ENCODE measurements at regions not wholly inside any gene's neighbourhood (a gene's known extent, or its start where the extent isn't known, plus 50 kb on each side); places are given as distances from the start of the nearest gene placed in this dataset.
"Not testable (repeated sequence)": the region's sequence is repeated elsewhere in the genome, so short reads cannot be mapped to it uniquely, and the experiment has no call there.

DNA sequence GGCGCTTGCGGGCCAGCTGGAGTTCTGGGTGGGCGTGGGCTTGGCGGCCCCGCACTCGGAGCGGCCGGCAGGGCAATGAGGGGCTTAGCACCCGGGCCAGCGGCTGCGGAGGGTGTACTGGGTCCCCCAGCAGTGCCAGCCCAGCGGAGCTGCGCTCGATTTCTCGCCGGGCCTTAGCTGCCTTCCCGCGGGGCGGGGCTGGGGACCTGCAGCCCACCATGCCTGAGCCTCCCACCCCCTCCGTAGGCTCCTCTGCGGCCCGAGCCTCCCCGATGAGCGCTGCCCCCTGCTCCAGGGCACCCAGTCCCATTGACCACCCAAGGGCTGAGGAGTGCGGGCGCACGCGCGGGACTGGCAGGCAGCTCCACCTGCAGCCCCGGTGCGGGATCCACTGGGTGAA is 827.6 kb downstream of the PLOD2 start:
- H3K27me3 Mint-ChIP-seq (ENCODE audit: low read depth); H3K4me3 Mint-ChIP-seq; H3K36me3 Mint-ChIP-seq (ENCODE audit: low read depth); H3K4me1 Mint-ChIP-seq (ENCODE audit: low read depth); H3K27ac Mint-ChIP-seq; H3K9me3 Mint-ChIP-seq: not testable (repeated sequence)

DNA sequence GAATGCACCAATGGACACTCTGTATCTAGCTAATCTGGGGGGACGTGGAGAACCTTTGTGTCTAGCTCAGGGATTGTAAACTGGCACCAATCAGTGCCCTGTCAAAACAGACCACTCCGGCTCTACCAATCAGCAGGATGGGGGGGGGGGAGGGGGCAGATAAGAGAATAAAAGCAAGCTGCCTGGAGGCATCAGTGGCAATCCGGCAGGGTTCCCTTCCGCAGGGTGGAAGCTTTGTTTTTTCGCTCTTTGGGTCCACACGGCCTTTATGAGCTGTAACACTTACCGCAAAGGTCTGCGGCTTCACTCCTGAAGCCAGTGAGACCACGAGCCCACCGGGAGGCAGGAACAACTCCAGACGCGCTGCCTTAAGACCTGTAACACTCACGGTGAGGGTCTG is 827.1 kb downstream of the PLOD2 start:
- no peak overlapping the region for H3K4me3 Mint-ChIP-seq
- no peaks in the 10 kb centered on the region for H3K4me1 Mint-ChIP-seq (ENCODE audit: low read depth)
- no peaks in the 10 kb centered on the region for H3K36me3 Mint-ChIP-seq (ENCODE audit: low read depth)
- H3K27me3 Mint-ChIP-seq (ENCODE audit: low read depth), result no peaks in the 10 kb centered on the region
- no peak overlapping the region for H3K27ac Mint-ChIP-seq
- no peaks in the 10 kb centered on the region for H3K9me3 Mint-ChIP-seq

DNA sequence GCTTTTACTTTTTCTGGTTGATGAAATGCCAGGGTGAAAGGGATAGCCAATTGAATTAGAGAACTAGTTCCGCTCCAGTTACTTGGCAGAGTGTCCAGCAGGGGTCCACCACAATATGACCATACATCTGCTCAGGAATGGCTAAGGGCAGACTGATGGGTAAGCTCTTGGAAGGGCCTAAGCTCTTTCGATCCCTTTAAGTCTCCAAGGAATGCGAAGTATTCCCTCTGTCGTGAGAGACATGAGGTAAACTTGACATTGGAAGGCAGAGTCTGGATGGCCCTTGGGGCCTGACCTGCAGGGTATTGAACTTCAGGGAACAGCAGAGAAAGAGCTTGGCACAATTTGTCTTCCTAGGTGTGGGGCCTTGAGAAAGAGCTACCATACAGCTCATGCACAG is 805.8 kb downstream of the PLOD2 start:
- Mint-ChIP-seq H3K4me3 (no peak overlapping the region), H3K9me3 (peaks cover 32% of the 10 kb centered on the region), H3K4me1 (ENCODE audit: low read depth) (no peaks in the 10 kb centered on the region), H3K27me3 (ENCODE audit: low read depth) (no peaks in the 10 kb centered on the region), H3K27ac (no peak overlapping the region), H3K36me3 (ENCODE audit: low read depth) (no peaks in the 10 kb centered on the region)

DNA sequence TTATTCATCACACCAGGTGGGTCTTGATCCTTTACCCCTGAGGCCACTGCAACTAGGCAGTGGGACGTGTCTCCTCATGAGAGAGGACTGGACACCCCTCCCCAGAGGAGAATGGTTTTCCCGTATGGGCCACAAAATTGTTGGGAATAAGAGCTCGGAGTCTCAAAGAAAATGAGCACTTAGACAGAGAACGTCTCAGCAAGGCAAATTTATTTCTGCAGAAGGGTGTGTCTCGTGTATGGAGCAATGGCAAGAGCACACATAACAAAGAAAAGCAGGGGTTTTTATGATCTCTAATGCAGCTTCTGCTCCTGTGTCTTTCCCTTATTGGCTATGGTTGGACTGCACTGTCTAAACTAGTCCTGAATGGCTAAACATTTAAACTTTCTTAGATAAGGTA is 803.5 kb downstream of the PLOD2 start:
- Mint-ChIP-seq H3K27me3 (ENCODE audit: low read depth) (no peaks in the 10 kb centered on the region), H3K4me3 (no peak overlapping the region), H3K9me3 (peaks cover 32% of the 10 kb centered on the region), H3K27ac (no peak overlapping the region), H3K4me1 (ENCODE audit: low read depth) (no peaks in the 10 kb centered on the region), H3K36me3 (ENCODE audit: low read depth) (no peaks in the 10 kb centered on the region)

DNA sequence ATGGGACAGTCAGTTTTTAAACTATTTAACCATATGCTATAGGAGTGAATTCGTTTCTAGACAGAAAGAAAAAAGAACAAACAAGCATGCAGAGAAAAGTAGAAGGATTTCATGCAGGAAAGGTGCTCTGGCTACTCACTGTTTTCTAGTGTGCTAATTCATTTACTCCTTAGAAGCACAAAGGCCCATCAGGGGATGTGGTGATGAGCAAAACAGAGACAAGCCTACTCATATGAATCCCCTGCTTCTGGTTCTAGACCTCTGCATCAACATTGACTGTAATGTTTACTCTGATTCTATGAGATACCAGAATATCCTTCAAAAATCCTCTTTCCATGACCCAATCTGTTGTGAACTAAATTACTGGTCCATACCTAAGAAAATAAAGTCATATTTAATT is 801.9 kb downstream of the PLOD2 start:
- Mint-ChIP-seq H3K4me3 (no peak overlapping the region), H3K27me3 (ENCODE audit: low read depth) (no peaks in the 10 kb centered on the region), H3K9me3 (peaks cover 30% of the 10 kb centered on the region), H3K27ac (no peak overlapping the region), H3K36me3 (ENCODE audit: low read depth) (no peaks in the 10 kb centered on the region), H3K4me1 (ENCODE audit: low read depth) (no peaks in the 10 kb centered on the region)

DNA sequence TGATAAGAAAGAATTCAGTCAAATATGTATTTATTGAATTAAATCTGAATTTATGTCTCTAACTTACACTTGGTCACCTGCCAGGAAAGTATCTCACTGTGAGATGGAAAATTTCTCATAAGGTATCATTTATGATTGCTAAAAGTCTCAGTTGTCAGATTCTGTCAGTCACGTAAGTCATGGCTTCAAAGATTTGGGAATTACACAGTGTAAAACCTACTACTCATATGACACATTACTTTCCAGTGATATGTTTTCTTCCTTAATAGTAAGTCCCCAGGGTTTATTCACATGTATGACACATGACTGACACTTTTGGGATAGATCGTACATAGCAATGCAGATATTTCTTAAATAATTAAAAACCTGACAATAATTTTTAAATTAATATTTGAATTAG is 792.2 kb downstream of the PLOD2 start:
- Mint-ChIP-seq H3K27me3 (ENCODE audit: low read depth) (no peaks in the 10 kb centered on the region), H3K36me3 (ENCODE audit: low read depth) (no peaks in the 10 kb centered on the region), H3K4me1 (ENCODE audit: low read depth) (no peaks in the 10 kb centered on the region), H3K27ac (no peak overlapping the region), H3K9me3 (no peaks in the 10 kb centered on the region), H3K4me3 (no peak overlapping the region)

DNA sequence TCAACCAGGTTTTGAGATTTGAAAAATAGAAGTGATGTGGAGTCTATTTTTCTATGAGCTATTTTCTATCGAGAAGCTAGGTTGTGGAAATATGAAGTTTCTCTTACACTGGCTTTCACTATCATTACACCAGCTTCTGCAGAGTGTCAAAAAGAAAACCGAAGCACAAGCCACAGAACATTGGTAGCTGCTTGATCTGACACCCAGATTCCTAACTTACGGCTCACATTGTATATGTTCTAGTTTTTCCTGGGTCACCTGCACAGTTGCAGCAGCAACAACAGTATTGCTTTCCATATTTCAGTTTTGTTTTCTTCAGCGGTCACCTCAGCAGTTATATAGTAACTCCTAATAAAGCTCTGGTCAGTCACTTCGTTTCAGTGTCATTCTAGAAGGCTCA is 790.1 kb downstream of the PLOD2 start:
- H3K4me3 Mint-ChIP-seq, result no peak overlapping the region

DNA sequence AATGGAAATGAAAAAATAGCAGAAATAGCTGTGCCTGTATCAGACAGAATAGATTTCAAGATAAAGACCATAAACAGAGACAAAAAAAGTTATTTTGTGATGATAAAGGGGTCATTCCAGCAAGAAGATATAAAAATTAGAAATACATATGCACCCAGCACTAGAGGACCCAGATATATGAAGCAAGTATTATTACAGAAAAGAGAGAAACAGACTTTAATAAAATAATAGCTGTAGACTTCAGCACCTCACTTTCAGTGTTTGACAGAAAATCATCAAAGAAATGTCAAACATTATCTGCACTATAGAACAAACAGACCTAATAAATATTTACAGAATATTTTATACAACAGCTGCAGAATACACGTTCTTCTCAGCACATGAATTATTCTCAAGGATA is 783.7 kb downstream of the PLOD2 start:
- no peak overlapping the region for H3K27ac Mint-ChIP-seq
- no peaks in the 10 kb centered on the region for H3K36me3 Mint-ChIP-seq (ENCODE audit: low read depth)
- H3K4me1 Mint-ChIP-seq (ENCODE audit: low read depth), result no peaks in the 10 kb centered on the region
- no peaks in the 10 kb centered on the region for H3K9me3 Mint-ChIP-seq
- H3K27me3 Mint-ChIP-seq (ENCODE audit: low read depth), result no peaks in the 10 kb centered on the region
- no peak overlapping the region for H3K4me3 Mint-ChIP-seq

More for the DNA sequence above, 790.1 kb downstream of the PLOD2 start:
- no peaks in the 10 kb centered on the region for H3K4me1 Mint-ChIP-seq (ENCODE audit: low read depth)
- H3K27ac Mint-ChIP-seq, result no peak overlapping the region
- H3K36me3 Mint-ChIP-seq (ENCODE audit: low read depth), result no peaks in the 10 kb centered on the region
- H3K9me3 Mint-ChIP-seq, result no peaks in the 10 kb centered on the region
- H3K27me3 Mint-ChIP-seq (ENCODE audit: low read depth), result no peaks in the 10 kb centered on the region

DNA sequence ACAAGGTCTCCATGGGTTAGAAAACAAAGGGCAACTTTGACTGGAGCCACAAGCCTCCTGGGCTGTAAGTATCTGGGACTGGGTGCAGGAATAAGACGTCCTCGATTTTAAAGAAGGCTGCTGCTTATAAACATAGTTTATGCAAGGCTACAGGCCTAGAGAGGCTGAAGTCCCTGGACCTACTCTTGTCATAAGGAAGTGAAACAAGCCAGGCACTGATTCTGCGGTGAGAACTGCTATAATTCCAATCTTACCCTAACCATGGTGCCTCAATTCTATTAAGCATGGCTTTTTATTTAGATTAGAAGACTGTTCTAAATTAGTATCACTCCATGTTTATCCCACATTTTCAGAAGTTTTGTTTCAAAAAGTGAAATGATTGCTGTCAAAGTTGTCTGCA is 777.6 kb downstream of the PLOD2 start:
- Mint-ChIP-seq H3K36me3 (ENCODE audit: low read depth) (no peaks in the 10 kb centered on the region), H3K9me3 (no peaks in the 10 kb centered on the region), H3K27me3 (ENCODE audit: low read depth) (no peaks in the 10 kb centered on the region), H3K27ac (no peak overlapping the region), H3K4me1 (ENCODE audit: low read depth) (no peaks in the 10 kb centered on the region), H3K4me3 (no peak overlapping the region)

DNA sequence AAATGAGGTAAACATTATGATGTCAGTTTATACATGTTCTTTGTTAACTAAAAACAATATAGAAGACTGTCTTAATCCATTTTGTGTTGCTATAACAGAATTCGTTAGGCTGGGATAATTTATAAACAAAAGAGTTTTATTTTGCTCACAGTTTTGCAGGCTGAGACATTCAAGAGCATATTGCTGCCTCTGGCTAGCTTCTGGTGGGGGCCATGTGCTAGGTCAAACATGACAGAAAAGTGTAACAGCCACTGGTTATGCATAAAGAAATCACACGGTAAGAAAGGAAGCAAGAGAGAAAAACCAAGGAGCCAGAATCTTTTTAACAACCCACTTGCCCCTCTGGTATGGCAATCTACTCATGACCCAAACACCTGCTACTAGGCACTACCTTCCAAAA is 776.7 kb downstream of the PLOD2 start:
- Mint-ChIP-seq H3K27me3 (ENCODE audit: low read depth) (no peaks in the 10 kb centered on the region), H3K4me1 (ENCODE audit: low read depth) (no peaks in the 10 kb centered on the region), H3K27ac (no peak overlapping the region)

DNA sequence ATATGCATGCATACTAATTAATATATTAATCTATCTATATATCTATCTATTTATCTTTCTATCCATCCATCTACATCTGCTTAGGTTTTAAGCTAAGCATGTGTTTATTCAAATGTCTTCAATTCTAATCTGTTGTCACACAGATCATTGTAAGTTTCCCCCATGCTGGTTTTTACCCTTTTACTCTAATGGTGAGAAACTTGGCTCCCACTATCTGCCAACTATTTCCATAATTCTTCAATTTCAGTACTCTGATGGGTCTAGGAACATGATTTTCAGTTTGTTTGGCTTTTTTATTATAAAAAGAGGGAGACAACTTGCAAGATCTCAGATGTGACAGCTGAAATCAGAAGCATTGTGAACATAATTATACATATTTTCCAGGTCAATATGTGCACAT is 773.8 kb downstream of the PLOD2 start:
- Mint-ChIP-seq H3K36me3 (ENCODE audit: low read depth) (no peaks in the 10 kb centered on the region), H3K4me1 (ENCODE audit: low read depth) (no peaks in the 10 kb centered on the region), H3K27me3 (ENCODE audit: low read depth) (no peaks in the 10 kb centered on the region), H3K27ac (no peak overlapping the region), H3K4me3 (no peak overlapping the region), H3K9me3 (peaks cover 7% of the 10 kb centered on the region)

More for the DNA sequence above, 776.7 kb downstream of the PLOD2 start:
- no peak overlapping the region for H3K4me3 Mint-ChIP-seq
- H3K9me3 Mint-ChIP-seq, result peaks cover 5% of the 10 kb centered on the region
- no peaks in the 10 kb centered on the region for H3K36me3 Mint-ChIP-seq (ENCODE audit: low read depth)

DNA sequence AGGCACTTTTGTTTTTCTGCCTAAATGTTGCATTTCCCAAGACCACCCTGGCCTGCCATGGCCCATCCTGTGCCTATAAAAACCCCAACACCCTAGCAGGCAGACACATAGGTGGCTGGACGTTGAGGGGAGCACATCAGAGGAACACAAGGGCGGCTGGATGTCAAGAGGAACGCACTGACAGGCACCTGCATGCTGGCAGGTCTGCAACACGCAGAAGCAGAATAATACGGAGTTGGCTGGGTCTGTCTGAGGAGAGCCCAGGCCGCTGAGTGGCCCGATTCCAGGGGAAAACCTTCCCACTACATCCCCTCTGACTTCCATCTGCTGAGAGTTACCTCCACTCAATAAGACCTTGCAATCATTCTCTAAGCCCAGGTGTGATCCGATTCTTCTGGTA is 765.6 kb downstream of the PLOD2 start:
- Mint-ChIP-seq H3K4me1 (ENCODE audit: low read depth) (no peaks in the 10 kb centered on the region), H3K9me3 (no peaks in the 10 kb centered on the region), H3K27ac (no peak overlapping the region), H3K4me3 (no peak overlapping the region), H3K36me3 (ENCODE audit: low read depth) (no peaks in the 10 kb centered on the region), H3K27me3 (ENCODE audit: low read depth) (no peaks in the 10 kb centered on the region)

DNA sequence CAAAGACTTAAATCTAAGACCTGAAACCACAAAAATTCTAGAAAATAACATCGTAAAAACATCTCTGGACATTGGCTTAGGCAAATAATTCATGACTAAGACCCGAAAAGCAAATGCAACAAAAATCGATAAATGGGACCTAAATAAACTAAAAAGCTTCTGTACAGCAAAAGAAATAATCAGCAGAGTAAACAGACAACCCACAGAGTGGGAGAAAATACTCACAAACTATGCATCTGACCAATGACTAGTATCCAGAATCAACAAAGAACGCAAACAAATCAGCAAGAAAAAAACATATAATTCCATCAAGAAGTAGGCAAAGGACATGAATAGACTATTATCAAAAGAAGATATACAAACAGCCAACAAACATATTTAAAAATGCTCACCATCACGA is 749.4 kb downstream of the PLOD2 start:
- Mint-ChIP-seq H3K4me1 (ENCODE audit: low read depth) (no peaks in the 10 kb centered on the region), H3K27ac (no peak overlapping the region), H3K27me3 (ENCODE audit: low read depth) (no peaks in the 10 kb centered on the region), H3K9me3 (no peaks in the 10 kb centered on the region), H3K4me3 (no peak overlapping the region), H3K36me3 (ENCODE audit: low read depth) (no peaks in the 10 kb centered on the region)

DNA sequence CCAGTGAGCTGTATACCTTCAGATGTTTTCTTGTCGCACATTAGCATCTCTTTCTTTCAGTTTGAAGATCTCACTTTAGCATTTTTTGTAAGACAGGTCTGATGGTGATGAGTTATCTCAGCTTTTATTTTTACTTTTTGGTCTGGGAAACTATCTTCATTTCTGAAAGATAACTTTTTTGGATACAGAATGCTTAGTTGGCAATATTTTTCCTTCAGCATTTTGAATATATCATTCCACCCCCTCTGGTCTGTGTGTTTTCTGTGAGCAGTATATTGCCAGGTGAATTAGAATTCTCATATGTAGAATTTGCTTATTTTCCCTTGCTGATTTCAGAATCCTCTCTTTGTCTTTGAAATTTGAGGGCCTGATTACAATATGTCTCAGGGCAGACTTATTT is 743.3 kb downstream of the PLOD2 start:
- Mint-ChIP-seq H3K4me1 (ENCODE audit: low read depth) (no peaks in the 10 kb centered on the region), H3K4me3 (no peak overlapping the region), H3K27me3 (ENCODE audit: low read depth) (no peaks in the 10 kb centered on the region), H3K9me3 (no peaks in the 10 kb centered on the region), H3K27ac (no peak overlapping the region), H3K36me3 (ENCODE audit: low read depth) (no peaks in the 10 kb centered on the region)

DNA sequence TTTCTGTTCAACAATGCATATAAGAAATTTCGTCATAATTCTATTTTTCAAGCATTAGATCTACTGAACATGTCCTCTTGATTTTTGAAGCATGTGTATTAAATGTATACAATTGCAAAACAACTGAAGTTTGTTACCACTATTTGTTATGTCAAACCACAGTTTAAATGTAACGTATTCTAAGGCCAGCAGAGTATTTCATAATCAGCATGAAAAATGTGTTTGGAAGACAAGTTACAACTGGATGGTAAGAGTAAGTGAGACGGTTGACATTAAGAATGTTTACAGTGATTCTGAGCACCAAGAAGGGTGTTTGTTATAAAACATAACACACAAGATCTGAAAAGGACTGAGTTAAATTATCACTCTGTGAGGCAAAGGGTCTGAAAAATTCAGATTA is 738.4 kb downstream of the PLOD2 start:
- H3K27ac Mint-ChIP-seq, result no peak overlapping the region
- no peaks in the 10 kb centered on the region for H3K27me3 Mint-ChIP-seq (ENCODE audit: low read depth)
- no peaks in the 10 kb centered on the region for H3K4me1 Mint-ChIP-seq (ENCODE audit: low read depth)
- no peaks in the 10 kb centered on the region for H3K36me3 Mint-ChIP-seq (ENCODE audit: low read depth)
- H3K4me3 Mint-ChIP-seq, result no peak overlapping the region
- H3K9me3 Mint-ChIP-seq, result no peaks in the 10 kb centered on the region

DNA sequence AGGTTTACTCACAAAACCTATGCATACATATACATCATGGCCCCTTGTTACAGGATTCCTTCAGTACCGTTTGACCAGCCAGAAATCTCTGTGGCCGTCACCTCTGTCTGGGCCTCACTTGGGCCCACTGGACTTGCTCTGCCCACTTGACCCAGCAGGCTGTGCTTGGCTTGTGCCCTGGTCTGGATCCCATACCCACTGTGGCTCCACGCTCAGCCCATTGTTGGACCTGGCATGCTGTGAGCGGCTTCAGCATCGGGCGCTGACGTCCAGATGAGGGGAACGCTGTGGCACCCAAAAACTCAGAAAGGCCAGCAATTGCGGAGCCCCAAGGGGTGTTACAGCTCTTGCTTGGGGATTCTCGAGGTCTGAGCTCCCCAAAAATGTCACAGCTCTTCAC is 733.6 kb downstream of the PLOD2 start:
- Mint-ChIP-seq H3K9me3 (no peaks in the 10 kb centered on the region), H3K27me3 (ENCODE audit: low read depth) (no peaks in the 10 kb centered on the region), H3K27ac (no peak overlapping the region), H3K4me3 (no peak overlapping the region), H3K36me3 (ENCODE audit: low read depth) (no peaks in the 10 kb centered on the region), H3K4me1 (ENCODE audit: low read depth) (no peaks in the 10 kb centered on the region)
